HEK293T (cell line): ENCODE measurements at regions not wholly inside any gene's neighbourhood (a gene's known extent, or its start where the extent isn't known, plus 50 kb on each side); places are given as distances from the start of the nearest gene placed in this dataset.

Experiments used
- BHLHE40 ChIP-seq: fragments of 450-650 bp; IDR thresholded peaks from 2 replicates; pipeline ENCODE4 v1.6.1; 2016; ENCODE audit warnings: mild to moderate bottlenecking, moderate library complexity, borderline replicate concordance
- FOXK2 ChIP-seq: fragments of 450-650 bp; IDR thresholded peaks from 2 replicates; pipeline ENCODE4 v1.6.1; 2016; ENCODE audit warnings: mild to moderate bottlenecking
- FOXM1 ChIP-seq: fragments of 450-650 bp; IDR thresholded peaks from 2 replicates; pipeline ENCODE4 v1.6.1; 2017; ENCODE audit warnings: mild to moderate bottlenecking, borderline replicate concordance
- NFRKB ChIP-seq: fragments of 450-650 bp; IDR thresholded peaks from 2 replicates; pipeline ENCODE4 v1.6.1; 2016; ENCODE audit warnings: mild to moderate bottlenecking, moderate library complexity
- SP1 ChIP-seq: fragments of 450-650 bp; IDR thresholded peaks from 2 replicates; pipeline ENCODE4 v1.6.1; 2017
- SUZ12 ChIP-seq: fragments of 450-650 bp; IDR thresholded peaks from 2 replicates; pipeline ENCODE4 v1.6.1; 2016; ENCODE audit warnings: mild to moderate bottlenecking
- ZNF384 ChIP-seq: fragments of 450-650 bp; IDR thresholded peaks from 2 replicates; pipeline ENCODE4 v1.6.1; 2016
- TF ChIP-seq, protein P1 (sequence below): fragments of 450-650 bp; IDR thresholded peaks from 2 replicates; pipeline ENCODE4 v1.6.1; 2016

DNA sequence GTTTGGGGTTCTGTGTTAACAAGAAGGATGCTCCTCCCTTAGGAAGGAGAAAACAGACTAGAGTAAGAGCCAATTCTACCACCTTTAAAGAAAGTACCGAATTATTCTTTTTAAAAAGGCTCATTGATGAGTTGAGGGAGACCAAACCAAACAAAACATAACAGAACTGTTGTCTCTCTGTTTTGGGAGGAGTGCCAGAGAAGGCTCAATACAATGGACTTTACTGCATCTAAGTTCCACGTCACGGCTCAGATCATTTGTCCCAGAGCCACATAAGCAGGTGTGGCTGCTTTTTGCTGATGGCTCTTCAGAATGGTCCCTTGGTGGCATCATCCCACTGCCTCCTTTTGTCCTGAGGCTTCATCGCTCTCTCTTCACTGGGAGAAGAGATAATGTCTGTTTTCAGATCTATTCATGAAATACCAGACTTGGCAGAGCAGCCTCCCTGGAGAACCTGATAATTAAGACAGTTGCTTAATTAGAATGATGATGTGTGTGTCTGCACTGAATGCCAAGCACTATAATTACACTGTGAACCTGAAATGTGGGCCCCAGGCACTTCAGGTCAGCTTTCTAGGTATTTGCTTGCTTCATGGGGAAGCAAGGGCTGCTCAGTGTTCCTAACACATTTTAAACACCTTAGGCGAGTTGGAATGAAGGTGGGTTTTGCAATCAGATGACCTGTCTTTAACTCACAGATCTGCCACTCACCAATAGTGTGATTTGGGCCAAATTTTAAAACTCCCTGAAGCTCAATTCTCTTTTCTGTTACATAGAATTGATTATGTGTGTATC lies 335.2 kb upstream of the MCTP2 start:
- TF ChIP-seq BHLHE40 (no peak), SUZ12 (no peak), SP1 (no peak), FOXK2 (no peak), NFRKB (no peak), FOXM1 (no peak), ZNF384 (no peak)
- TF ChIP-seq, protein P1, sequence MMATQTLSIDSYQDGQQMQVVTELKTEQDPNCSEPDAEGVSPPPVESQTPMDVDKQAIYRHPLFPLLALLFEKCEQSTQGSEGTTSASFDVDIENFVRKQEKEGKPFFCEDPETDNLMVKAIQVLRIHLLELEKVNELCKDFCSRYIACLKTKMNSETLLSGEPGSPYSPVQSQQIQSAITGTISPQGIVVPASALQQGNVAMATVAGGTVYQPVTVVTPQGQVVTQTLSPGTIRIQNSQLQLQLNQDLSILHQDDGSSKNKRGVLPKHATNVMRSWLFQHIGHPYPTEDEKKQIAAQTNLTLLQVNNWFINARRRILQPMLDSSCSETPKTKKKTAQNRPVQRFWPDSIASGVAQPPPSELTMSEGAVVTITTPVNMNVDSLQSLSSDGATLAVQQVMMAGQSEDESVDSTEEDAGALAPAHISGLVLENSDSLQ: no peak
